ENCODE measurements at regions not wholly inside any gene's neighbourhood (a gene's known extent, or its start where the extent isn't known, plus 50 kb on each side); places are given as distances from the start of the nearest gene placed in this dataset.

DNA sequence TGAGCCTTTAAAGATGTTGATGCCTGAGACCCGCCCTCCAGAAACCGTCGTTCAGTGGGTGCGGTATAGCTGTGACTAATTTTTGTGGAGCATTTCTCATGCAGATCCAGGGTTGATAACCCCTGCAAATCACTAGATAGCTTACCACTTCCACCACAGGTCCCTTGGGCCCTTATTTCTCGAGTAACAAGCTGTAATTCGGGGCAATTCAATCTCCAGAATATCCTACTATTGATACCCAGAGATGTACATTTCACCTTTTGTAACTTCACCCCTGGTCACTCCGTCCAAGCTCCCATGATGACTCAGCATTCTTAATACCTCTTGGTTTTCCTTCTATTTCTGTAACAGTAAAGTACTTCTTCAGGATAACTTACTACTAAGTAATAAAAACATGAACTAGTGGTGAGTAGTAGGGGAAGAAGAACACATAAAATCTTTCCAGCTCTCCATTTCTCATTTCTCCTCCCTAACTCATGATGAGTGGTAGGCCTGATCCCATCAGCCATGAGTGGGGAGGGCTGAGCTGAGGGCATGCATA lies 71.9 kb upstream of the UBL3 start:
- peak overlapping the region; percentile 87 for H3K27ac ChIP-seq (ENCODE audit: poor library complexity, severe bottlenecking)
- no peak for ATAC-seq (ENCODE audit: low read depth)

DNA sequence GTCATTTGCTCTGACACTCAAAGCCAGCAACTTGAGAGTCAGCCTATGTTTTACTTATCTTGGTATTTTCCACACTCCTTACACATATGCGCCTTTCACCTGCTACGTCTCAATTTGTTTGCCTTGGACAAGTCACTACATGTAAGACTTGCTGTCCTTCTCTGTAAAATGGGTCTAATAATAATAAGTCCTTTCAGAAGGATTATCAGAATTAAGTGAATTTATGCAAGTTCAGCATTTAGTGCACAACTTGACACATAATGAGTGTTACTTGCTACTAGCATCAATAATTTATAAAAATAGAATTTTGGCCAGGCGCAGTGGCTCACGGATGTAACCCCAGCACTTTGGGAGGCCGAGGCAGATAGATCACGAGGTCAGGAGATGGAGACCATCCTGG lies 71.1 kb upstream of the UBL3 start:
- peaks cover 57% of the 10 kb centered on the region for H3K4me1 ChIP-seq (ENCODE audit: insufficient read depth, poor library complexity, severe bottlenecking)
- H3K27ac ChIP-seq (ENCODE audit: poor library complexity, severe bottlenecking), result peak overlapping the region; percentile 87
- ATAC-seq (ENCODE audit: low read depth) (no peak), DNase-seq (ENCODE audit: low spot score) (no peak)
- no peak overlapping the region for H3K4me3 ChIP-seq (ENCODE audit: severe bottlenecking)
- TF ChIP-seq, protein P1, sequence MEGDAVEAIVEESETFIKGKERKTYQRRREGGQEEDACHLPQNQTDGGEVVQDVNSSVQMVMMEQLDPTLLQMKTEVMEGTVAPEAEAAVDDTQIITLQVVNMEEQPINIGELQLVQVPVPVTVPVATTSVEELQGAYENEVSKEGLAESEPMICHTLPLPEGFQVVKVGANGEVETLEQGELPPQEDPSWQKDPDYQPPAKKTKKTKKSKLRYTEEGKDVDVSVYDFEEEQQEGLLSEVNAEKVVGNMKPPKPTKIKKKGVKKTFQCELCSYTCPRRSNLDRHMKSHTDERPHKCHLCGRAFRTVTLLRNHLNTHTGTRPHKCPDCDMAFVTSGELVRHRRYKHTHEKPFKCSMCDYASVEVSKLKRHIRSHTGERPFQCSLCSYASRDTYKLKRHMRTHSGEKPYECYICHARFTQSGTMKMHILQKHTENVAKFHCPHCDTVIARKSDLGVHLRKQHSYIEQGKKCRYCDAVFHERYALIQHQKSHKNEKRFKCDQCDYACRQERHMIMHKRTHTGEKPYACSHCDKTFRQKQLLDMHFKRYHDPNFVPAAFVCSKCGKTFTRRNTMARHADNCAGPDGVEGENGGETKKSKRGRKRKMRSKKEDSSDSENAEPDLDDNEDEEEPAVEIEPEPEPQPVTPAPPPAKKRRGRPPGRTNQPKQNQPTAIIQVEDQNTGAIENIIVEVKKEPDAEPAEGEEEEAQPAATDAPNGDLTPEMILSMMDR (IDR thresholded peaks at IDR 0.05; ENCODE audit: poor library complexity, severe bottlenecking), result no peak
- no peaks in the 10 kb centered on the region for H3K9me3 ChIP-seq (ENCODE audit: severe bottlenecking)
- no peaks in the 10 kb centered on the region for H3K36me3 ChIP-seq (ENCODE audit: low read depth)
- H3K27me3 ChIP-seq (ENCODE audit: insufficient read depth, poor library complexity, severe bottlenecking), result no peaks in the 10 kb centered on the region

More for the DNA sequence above, 71.9 kb upstream of the UBL3 start:
- no peak overlapping the region for H3K4me3 ChIP-seq (ENCODE audit: severe bottlenecking)
- peaks cover 57% of the 10 kb centered on the region for H3K4me1 ChIP-seq (ENCODE audit: insufficient read depth, poor library complexity, severe bottlenecking)
- H3K9me3 ChIP-seq (ENCODE audit: severe bottlenecking), result no peaks in the 10 kb centered on the region
- TF ChIP-seq, protein P1 (IDR thresholded peaks at IDR 0.05; ENCODE audit: poor library complexity, severe bottlenecking), result no peak
- DNase-seq (ENCODE audit: low spot score), result no peak
- no peaks in the 10 kb centered on the region for H3K27me3 ChIP-seq (ENCODE audit: insufficient read depth, poor library complexity, severe bottlenecking)
- no peaks in the 10 kb centered on the region for H3K36me3 ChIP-seq (ENCODE audit: low read depth)

GRCh38 chr13:29920025-29920643 lies 69.7 kb upstream of the UBL3 start:
- no peak for ATAC-seq (ENCODE audit: low read depth)
- TF ChIP-seq, protein P1 (IDR thresholded peaks at IDR 0.05; ENCODE audit: poor library complexity, severe bottlenecking), result no peak
- H3K4me3 ChIP-seq (ENCODE audit: severe bottlenecking), result no peak overlapping the region
- no peak overlapping the region for H3K27ac ChIP-seq (ENCODE audit: poor library complexity, severe bottlenecking)
- H3K27me3 ChIP-seq (ENCODE audit: insufficient read depth, poor library complexity, severe bottlenecking), result no peaks in the 10 kb centered on the region
- peaks cover 50% of the 10 kb centered on the region for H3K4me1 ChIP-seq (ENCODE audit: insufficient read depth, poor library complexity, severe bottlenecking)
- no peaks in the 10 kb centered on the region for H3K36me3 ChIP-seq (ENCODE audit: low read depth)
- no peak for DNase-seq (ENCODE audit: low spot score)
- no peaks in the 10 kb centered on the region for H3K9me3 ChIP-seq (ENCODE audit: severe bottlenecking)

DNA sequence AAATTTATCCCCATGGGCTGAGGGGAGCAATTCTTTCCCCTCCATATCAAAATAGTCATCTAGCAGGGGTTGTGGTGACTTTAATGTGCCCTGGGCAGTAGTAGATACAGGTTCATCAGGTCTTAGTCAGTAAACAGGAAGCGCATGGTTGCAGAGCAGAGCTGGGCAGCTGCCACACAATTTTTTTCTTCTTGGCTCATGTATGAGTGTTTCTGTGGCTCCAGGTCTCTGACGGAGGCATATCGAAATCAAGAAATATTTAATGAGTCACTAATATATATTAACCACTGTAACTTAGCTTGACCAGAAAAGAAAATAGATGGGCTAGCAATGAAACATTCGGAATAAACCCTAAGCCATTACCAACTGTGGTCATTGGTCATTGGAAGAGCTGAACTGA lies 68.4 kb upstream of the UBL3 start:
- Histone ChIP-seq H3K4me1 (ENCODE audit: insufficient read depth, poor library complexity, severe bottlenecking) (peaks cover 37% of the 10 kb centered on the region), H3K36me3 (ENCODE audit: low read depth) (no peaks in the 10 kb centered on the region), H3K4me3 (ENCODE audit: severe bottlenecking) (no peak overlapping the region), H3K27ac (ENCODE audit: poor library complexity, severe bottlenecking) (peak overlapping the region; percentile 42), H3K27me3 (ENCODE audit: insufficient read depth, poor library complexity, severe bottlenecking) (no peaks in the 10 kb centered on the region), H3K9me3 (ENCODE audit: severe bottlenecking) (no peaks in the 10 kb centered on the region)
- DNase-seq (ENCODE audit: low spot score), result no peak
- TF ChIP-seq, protein P1 (IDR thresholded peaks at IDR 0.05; ENCODE audit: poor library complexity, severe bottlenecking), result no peak
- ATAC-seq (ENCODE audit: low read depth), result peak; percentile 87

- DNase-seq (ENCODE audit: low spot score) (no peak), ATAC-seq (ENCODE audit: low read depth) (no peak)
- H3K27me3 ChIP-seq (ENCODE audit: insufficient read depth, poor library complexity, severe bottlenecking), result no peaks in the 10 kb centered on the region
- no peaks in the 10 kb centered on the region for H3K9me3 ChIP-seq (ENCODE audit: severe bottlenecking)
- no peak overlapping the region for H3K27ac ChIP-seq (ENCODE audit: poor library complexity, severe bottlenecking)
- H3K4me3 ChIP-seq (ENCODE audit: severe bottlenecking), result no peak overlapping the region
- TF ChIP-seq, protein P1 (IDR thresholded peaks at IDR 0.05; ENCODE audit: poor library complexity, severe bottlenecking), result no peak
- H3K4me1 ChIP-seq (ENCODE audit: insufficient read depth, poor library complexity, severe bottlenecking), result peaks cover 25% of the 10 kb centered on the region
- H3K36me3 ChIP-seq (ENCODE audit: low read depth), result no peaks in the 10 kb centered on the region
Observed at GRCh38 chr13:29917650-29918049, 67.2 kb upstream of the UBL3 start.

Data from RWPE2 (cell line).